Fibroblast of the aortic adventitia (primary cell): ENCODE measurements at regions not wholly inside any gene's neighbourhood (a gene's known extent, or its start where the extent isn't known, plus 50 kb on each side); places are given as distances from the start of the nearest gene placed in this dataset.

Experiments used
- DNase-seq: peaks from one replicate; pipeline ENCODE4 v3.0.0-alpha.2; 2010; ENCODE audit warnings: low read depth
- H3K4me3 ChIP-seq: 2 replicates; pipeline ENCODE4 v1.5.1; 2011; ENCODE audit warnings: low read depth, mild to moderate bottlenecking, control low read depth, low read length, moderate library complexity
- CTCF ChIP-seq: IDR thresholded peaks from 2 replicates; pipeline ENCODE4 v1.5.1; 2011; ENCODE audit warnings: mild to moderate bottlenecking, low read length, control low read depth, inconsistent platforms; ENCODE audit not compliant: insufficient read depth

DNA sequence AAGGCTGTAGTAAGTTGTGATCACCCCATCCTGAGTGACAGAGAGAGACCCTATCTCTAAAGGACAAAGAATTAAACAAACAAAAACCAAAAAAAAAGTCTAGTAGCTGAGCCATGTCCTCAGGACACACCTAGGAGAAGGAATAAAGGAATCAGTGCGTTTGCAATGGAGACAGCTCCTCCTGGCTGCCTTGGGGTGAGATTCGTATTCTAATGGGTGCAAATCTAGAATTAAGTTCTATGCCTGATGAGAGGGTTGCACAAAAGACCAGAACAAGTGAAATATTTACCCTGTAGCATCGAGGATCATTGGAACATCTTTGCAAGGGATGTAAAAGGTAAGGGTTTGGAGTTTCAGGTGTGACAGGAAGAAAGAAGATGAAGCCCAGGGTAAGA, 70.3 kb upstream of the BMAL1 start:
- DNase-seq: no peak
- no peak overlapping the region for H3K4me3 ChIP-seq
- peak; percentile 36 for TF ChIP-seq CTCF

DNA sequence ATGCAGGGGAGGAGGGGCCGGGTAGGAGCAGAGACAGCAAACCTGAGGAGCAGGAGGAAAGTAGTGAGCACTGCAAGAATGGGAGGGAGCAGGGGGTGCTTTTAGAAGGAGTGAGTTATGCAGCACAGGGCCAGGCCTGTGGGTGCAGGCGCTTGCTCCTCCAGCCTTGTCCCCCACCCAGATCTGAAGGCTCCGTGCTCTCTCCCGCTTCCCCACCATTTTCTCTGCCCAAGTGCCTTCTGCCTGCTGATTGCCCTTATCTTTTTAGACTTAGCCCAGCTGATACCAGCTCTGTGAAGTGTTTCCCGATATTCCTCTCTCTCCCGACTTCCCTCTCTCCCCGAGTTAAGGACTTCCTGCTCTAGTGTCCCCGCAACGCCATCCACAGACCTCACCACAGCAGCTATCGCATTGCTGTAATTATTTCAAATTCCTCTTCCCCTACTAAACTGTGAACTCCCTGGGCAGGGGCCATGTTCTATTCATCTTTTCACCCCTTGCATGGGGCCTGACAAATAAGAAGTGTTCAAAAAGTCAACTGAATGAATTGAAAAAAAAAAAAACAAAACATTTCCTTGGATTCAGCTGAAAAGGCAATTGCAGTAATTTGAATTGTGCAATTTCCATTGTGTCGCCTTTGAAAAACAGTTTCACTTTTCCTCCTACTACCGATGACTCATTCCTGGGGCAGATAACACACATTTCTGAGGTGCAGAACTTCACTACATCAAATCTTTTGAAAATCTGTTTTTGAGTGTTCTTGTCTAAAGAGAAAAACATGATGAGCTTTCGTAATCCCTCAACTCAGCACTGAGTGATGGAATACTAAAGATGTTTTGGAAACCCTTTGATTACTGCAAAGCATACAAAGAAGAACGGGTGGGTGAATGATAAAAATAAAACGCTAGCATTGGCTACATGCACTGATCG, 69.7 kb upstream of the BMAL1 start:
- H3K4me3 ChIP-seq: peak overlapping the region; percentile 49
- no peak for TF ChIP-seq CTCF
- peak; percentile 96 for DNase-seq

- TF ChIP-seq CTCF: no peak
- no peak for DNase-seq
- no peak overlapping the region for H3K4me3 ChIP-seq
Measured at GRCh38 chr11:13208921-13209320, 68.7 kb upstream of the BMAL1 start.

- DNase-seq: no peak
- no peak overlapping the region for H3K4me3 ChIP-seq
- TF ChIP-seq CTCF: no peak
Measured at GRCh38 chr11:13209379-13209778, 68.2 kb upstream of the BMAL1 start.

- DNase-seq: peak; percentile 91
- peak; percentile 68 for TF ChIP-seq CTCF
- no peak overlapping the region for H3K4me3 ChIP-seq
Measured at GRCh38 chr11:13210424-13210823, 67.2 kb upstream of the BMAL1 start.

GRCh38 chr11:13214276-13214675, 63.3 kb upstream of the BMAL1 start:
- DNase-seq: no peak
- H3K4me3 ChIP-seq: no peak overlapping the region
- TF ChIP-seq CTCF: no peak
